Mesodermal cell (in vitro differentiated cells): ENCODE measurements at regions not wholly inside any gene's neighbourhood (a gene's known extent, or its start where the extent isn't known, plus 50 kb on each side); places are given as distances from the start of the nearest gene placed in this dataset.

Experiments used
- H3K27ac ChIP-seq: 2 replicates; pipeline ENCODE4 v1.7.0; 2013; ENCODE audit warnings: mild to moderate bottlenecking, low read depth, low read length, moderate library complexity; ENCODE audit not compliant: severe bottlenecking
- H3K36me3 ChIP-seq: 2 replicates; pipeline ENCODE4 v1.7.1; 2013; ENCODE audit warnings: mild to moderate bottlenecking, low read length, moderate library complexity; ENCODE audit not compliant: control insufficient read depth, insufficient read depth
- H3K4me1 ChIP-seq: one replicate; pipeline ENCODE4 v1.7.1; 2013; ENCODE audit warnings: mild to moderate bottlenecking, low read length; ENCODE audit not compliant: insufficient read depth, control insufficient read depth, poor library complexity, severe bottlenecking
- H3K4me3 ChIP-seq: 2 replicates; pipeline ENCODE4 v1.7.0; 2013; ENCODE audit warnings: low read length, control low read depth, mild to moderate bottlenecking; ENCODE audit not compliant: insufficient read depth, poor library complexity, severe bottlenecking; ENCODE audit errors: extremely low read depth
- H3K9me3 ChIP-seq: 2 replicates; pipeline ENCODE4 v1.7.1; 2013; ENCODE audit warnings: mild to moderate bottlenecking, low read length, moderate library complexity; ENCODE audit not compliant: control insufficient read depth
- WGBS, 2 experiments: methylation state at CpG; one replicate each; pipeline ENCODE4 v1.1.5; 2013; ENCODE audit warnings: missing lambda C conversion rate in 2 of 2; ENCODE audit not compliant: insufficient coverage in 2 of 2; 5-methylcytosine and 5-hydroxymethylcytosine counted together

DNA sequence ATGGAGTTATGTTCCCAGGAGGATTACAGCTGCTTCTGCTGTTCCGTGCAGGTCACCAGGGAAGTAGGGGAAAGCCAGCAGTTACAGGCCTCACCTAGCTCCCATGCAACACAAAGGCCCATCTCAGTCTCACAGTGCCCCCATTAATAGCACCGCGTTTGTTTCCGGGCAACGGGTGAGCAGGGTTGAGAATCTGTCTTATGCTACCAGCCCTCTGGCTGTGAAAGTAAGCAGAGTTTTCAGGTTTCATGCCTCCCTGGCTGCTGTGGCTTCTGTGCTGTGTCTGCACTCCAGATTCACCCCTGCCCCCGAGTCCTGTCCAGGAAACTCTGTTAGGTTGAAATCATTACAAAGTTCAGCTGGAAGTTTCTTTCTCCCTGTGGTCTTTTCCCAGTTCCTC lies 254.4 kb upstream of the GPR149 start:
- H3K36me3 ChIP-seq = no peaks in the 10 kb centered on the region
- no peak overlapping the region for H3K4me3 ChIP-seq
- 86 to 93% methylated on average over 6 of the region's 6 CpGs for WGBS, 2 experiments
- peak overlapping the region; percentile 71 for H3K27ac ChIP-seq
- no peaks in the 10 kb centered on the region for H3K4me1 ChIP-seq
- H3K9me3 ChIP-seq = no peaks in the 10 kb centered on the region

DNA sequence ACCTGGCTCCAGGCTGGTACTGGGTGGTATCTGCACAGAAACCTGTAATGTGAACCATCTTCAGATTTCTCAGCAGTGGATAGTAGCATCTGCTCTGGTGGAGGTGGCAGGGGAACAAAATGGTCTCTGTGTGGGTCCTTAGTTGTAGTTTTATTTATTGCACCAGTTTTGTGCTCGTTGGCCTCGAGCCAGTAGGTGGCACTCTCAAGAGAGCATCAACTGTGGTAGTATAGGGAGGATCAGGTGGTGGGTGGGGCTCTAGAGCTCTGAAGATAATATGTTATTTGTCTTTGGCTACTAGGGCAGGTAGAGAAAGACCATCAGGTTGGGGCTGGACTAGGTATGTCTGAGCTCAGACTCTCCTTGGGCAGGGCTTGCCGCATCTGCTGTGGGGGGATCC lies 254.0 kb upstream of the GPR149 start:
- no peak overlapping the region for H3K4me3 ChIP-seq
- peak overlapping the region; percentile 71 for H3K27ac ChIP-seq
- H3K9me3 ChIP-seq = no peaks in the 10 kb centered on the region
- no peaks in the 10 kb centered on the region for H3K36me3 ChIP-seq
- 88 to 100% methylated on average over 1 to 2 of the region's 3 CpGs for WGBS, 2 experiments
- H3K4me1 ChIP-seq = no peaks in the 10 kb centered on the region

GRCh38 chr3:154678041-154678654 lies 248.2 kb upstream of the GPR149 start:
- Histone ChIP-seq H3K4me3 (no peak overlapping the region), H3K36me3 (no peaks in the 10 kb centered on the region), H3K4me1 (no peaks in the 10 kb centered on the region), H3K9me3 (no peaks in the 10 kb centered on the region), H3K27ac (no peak overlapping the region)
- WGBS, 2 experiments = no CpG with 5 or more reads among the region's 1 CpG

- WGBS, 2 experiments = no CpG with 5 or more reads among the region's 1 CpG
- Histone ChIP-seq H3K36me3 (no peaks in the 10 kb centered on the region), H3K4me3 (no peak overlapping the region), H3K27ac (no peak overlapping the region), H3K4me1 (no peaks in the 10 kb centered on the region), H3K9me3 (no peaks in the 10 kb centered on the region)
These were observed 238.8 kb upstream of the GPR149 start for GRCh38 chr3:154668835-154669234.

DNA sequence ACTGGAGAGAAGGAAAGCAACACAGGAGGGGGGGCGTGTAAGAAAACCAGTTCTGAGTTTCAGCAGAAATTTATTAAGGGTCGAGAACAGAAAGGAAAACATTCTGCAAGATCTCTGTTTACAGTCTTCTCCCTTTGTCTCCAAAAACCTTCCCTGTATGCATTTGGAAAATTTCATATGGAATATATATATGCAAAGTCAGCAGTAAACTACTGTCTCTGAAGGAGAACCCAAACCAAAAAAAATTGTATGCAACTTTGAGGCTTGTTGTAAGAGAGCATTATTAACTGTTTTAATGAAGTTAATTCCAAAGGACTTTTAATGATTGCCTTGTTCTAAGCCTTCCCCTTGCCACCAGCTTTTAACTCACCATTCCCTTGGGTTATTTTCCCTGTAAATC lies 238.2 kb upstream of the GPR149 start:
- 80% methylated on average over 1 of the region's 2 CpGs; no CpG with 5 or more reads in 1 of the 2 experiments for WGBS, 2 experiments
- no peaks in the 10 kb centered on the region for H3K36me3 ChIP-seq
- no peak overlapping the region for H3K4me3 ChIP-seq
- no peak overlapping the region for H3K27ac ChIP-seq
- H3K4me1 ChIP-seq = no peaks in the 10 kb centered on the region
- H3K9me3 ChIP-seq = no peaks in the 10 kb centered on the region

DNA sequence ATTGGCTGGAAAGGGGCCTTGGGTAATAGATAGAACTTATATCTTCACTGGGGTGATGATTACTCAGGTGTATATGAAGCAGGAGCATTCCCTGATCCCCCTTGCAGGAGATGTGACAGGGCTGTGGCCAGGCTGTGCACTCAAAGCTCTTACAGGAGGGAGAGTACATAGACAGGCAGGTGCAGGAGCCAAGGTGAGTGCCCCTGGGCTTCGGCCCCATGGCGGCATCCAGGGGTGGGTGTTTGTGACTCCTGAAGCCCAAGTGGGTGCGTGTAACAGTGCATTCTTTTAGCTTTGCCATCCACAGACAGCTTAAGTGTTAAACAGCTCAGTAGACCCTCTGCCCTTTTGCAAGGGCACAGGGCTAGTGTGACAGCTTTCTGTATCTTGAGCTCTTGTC lies 236.6 kb upstream of the GPR149 start:
- 91 to 97% methylated on average over 3 of the region's 3 CpGs for WGBS, 2 experiments
- no peaks in the 10 kb centered on the region for H3K4me1 ChIP-seq

DNA sequence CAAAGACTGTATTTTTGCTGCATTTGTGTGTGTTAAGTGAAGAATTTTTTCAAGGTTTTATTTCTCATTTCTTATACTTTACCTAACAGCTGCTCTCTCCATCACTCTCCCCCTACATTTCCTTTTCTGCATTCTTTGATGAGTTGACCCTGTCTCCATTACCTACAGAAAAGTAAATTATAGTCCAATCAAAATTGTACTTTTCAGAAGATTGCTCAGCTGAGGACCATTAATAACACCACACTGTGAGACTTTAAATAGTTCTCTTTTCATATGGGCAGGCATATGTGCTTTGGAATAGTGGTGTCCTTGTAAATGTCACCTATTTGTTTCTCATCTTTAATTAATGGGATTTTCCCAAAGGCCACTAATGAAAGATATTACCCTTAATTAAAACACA lies 234.7 kb upstream of the GPR149 start:
- Histone ChIP-seq H3K4me1 (no peaks in the 10 kb centered on the region), H3K4me3 (no peak overlapping the region), H3K36me3 (no peaks in the 10 kb centered on the region), H3K9me3 (no peaks in the 10 kb centered on the region), H3K27ac (no peak overlapping the region)

More for the DNA sequence above, 236.6 kb upstream of the GPR149 start:
- no peaks in the 10 kb centered on the region for H3K9me3 ChIP-seq
- no peak overlapping the region for H3K4me3 ChIP-seq
- H3K36me3 ChIP-seq = no peaks in the 10 kb centered on the region
- no peak overlapping the region for H3K27ac ChIP-seq

DNA sequence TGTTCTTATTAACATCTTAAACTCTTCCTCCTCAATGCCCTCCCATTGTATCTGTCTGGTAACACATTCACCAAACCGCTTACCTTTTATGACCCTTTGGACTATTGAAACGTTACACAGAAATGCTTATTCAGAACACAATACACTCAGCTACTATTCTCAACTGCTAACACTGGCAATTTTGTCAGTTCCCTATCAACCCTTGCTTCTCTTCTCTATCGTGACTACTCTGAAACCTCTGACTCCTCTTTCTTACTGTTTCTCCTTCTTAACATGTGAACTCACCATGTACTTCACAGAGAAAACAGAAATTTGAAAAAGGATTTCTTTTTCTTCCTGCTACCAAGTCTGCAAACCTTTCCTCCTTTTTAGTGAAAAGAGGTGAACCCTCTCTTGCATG lies 232.9 kb upstream of the GPR149 start:
- no peak overlapping the region for H3K27ac ChIP-seq
- H3K9me3 ChIP-seq = no peaks in the 10 kb centered on the region
- H3K4me1 ChIP-seq = no peaks in the 10 kb centered on the region
- no peak overlapping the region for H3K4me3 ChIP-seq
- WGBS, 2 experiments = 83 to 84% methylated on average over 3 of the region's 3 CpGs
- no peaks in the 10 kb centered on the region for H3K36me3 ChIP-seq

DNA sequence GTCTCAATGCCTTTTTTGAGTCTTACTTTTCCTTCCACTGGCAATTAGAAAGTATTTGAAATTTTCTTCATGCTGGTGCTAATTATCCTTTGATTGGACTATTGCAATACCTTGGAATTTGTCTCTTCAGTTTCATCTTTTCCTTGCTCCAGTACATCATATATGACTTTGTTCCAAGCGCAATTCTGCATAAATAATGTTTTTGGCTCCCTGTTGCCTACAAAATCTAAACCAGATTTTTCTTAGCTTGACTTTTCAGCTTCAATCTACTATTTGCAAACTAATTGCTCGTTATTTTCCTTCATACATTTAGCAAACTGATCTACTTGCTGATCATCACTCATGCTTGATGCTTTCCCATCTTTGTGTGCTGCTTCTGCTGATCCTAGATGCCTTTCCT lies 230.8 kb upstream of the GPR149 start:
- 76 to 83% methylated on average over 2 of the region's 2 CpGs for WGBS, 2 experiments

GRCh38 chr3:154658000-154658399 lies 228.0 kb upstream of the GPR149 start:
- no peak overlapping the region for H3K27ac ChIP-seq

More for the DNA sequence above, 230.8 kb upstream of the GPR149 start:
- no peaks in the 10 kb centered on the region for H3K9me3 ChIP-seq
- no peak overlapping the region for H3K4me3 ChIP-seq
- H3K27ac ChIP-seq = no peak overlapping the region
- no peaks in the 10 kb centered on the region for H3K36me3 ChIP-seq
- H3K4me1 ChIP-seq = no peaks in the 10 kb centered on the region

DNA sequence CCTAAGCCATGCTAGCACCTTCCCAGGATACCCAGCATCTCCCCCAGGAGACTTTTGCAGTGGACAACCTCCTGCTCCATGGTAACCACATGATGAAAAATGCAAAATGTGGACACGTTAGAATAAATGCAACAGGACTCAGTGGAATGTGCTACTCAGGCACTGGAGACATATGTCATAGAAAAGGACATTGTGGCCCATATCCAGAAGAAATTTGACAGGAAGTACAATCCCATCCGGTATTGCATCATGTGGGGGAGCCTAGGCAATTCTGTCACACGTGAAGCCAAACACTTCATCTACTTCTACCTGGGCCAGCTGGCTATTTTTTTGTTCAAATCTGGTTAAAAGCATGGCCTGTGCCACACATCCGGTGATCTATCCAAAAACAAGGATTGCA lies 227.2 kb upstream of the GPR149 start:
- H3K4me3 ChIP-seq = no peak overlapping the region
- 88 to 97% methylated on average over 3 of the region's 4 CpGs for WGBS, 2 experiments
- no peaks in the 10 kb centered on the region for H3K36me3 ChIP-seq
- H3K27ac ChIP-seq = no peak overlapping the region
- no peaks in the 10 kb centered on the region for H3K9me3 ChIP-seq
- no peaks in the 10 kb centered on the region for H3K4me1 ChIP-seq

More at GRCh38 chr3:154658000-154658399, 228.0 kb upstream of the GPR149 start:
- Histone ChIP-seq H3K36me3 (no peaks in the 10 kb centered on the region), H3K4me1 (no peaks in the 10 kb centered on the region), H3K9me3 (no peaks in the 10 kb centered on the region), H3K4me3 (no peak overlapping the region)
